PFSK-1 (cell line): ENCODE measurements at regions not wholly inside any gene's neighbourhood (a gene's known extent, or its start where the extent isn't known, plus 50 kb on each side); places are given as distances from the start of the nearest gene placed in this dataset.

Experiments
- FOXP2 ChIP-seq: optimal IDR thresholded peaks from 2 replicates; pipeline ENCODE3; 2011; ENCODE audit warnings: borderline replicate concordance, control low read depth, inconsistent platforms; ENCODE audit not compliant: insufficient read depth; ENCODE audit errors: extremely low read length, extremely low read depth
- POLR2AphosphoS5 ChIP-seq: IDR thresholded peaks from 2 replicates; pipeline ENCODE4 v1.6.1; 2012; ENCODE audit warnings: low read depth, mild to moderate bottlenecking, control low read depth, low read length, moderate library complexity
- SIN3A ChIP-seq: IDR thresholded peaks from 2 replicates; pipeline ENCODE4 v1.6.1; 2012; ENCODE audit warnings: mild to moderate bottlenecking, low read length, moderate library complexity, borderline replicate concordance; ENCODE audit not compliant: insufficient read depth
- TAF1 ChIP-seq: IDR thresholded peaks from 2 replicates; pipeline ENCODE4 v1.6.1; 2012; ENCODE audit warnings: low read length, control low read depth, borderline replicate concordance; ENCODE audit not compliant: insufficient read depth
- TF ChIP-seq, protein P1 (sequence below), 2 experiments: IDR thresholded peaks; 2 replicates each; pipeline versions ENCODE4 v1.6.1 to v1.8.0; 2011 to 2012; ENCODE audit warnings: low read depth in 2 of 2, low read length in 2 of 2, control low read depth in 1 of 2, inconsistent platforms in 1 of 2, mild to moderate bottlenecking in 1 of 2, moderate library complexity in 1 of 2; ENCODE audit not compliant: insufficient read depth in 1 of 2

DNA sequence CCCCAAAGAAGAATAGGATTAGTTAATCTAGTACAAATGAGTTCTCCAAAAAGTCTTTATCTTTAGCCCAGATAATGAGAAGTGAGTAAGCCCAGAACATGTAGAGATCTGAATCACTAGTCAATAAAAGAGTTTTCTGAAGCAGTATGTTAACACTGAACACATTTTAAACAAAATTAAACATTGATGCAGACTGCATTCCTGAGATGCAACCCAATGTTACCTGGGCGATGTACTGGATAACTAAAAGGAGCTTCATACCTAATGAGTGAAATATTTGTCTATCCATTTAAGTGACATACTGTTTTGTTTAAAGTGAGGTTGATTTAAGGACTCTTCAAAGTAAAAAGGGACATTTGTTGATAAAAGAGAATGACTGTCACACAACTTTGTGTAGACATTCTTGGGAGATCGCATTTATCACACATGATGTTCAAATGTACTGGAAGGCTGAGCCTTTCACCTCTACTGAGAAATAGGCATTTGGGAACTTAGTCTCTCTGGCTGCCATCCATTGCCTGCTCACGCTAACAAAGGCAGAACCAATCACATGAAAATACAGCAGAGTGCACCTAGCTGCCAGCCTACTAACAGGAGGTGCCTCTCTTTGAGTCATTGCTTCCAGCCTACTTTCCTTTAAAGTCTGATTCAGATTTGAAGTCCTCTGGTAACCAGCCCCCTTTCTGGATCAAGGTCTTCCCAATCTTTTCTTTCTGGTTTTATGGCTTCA, 287.7 kb downstream of the BTG1 start:
- TF ChIP-seq, protein P1, sequence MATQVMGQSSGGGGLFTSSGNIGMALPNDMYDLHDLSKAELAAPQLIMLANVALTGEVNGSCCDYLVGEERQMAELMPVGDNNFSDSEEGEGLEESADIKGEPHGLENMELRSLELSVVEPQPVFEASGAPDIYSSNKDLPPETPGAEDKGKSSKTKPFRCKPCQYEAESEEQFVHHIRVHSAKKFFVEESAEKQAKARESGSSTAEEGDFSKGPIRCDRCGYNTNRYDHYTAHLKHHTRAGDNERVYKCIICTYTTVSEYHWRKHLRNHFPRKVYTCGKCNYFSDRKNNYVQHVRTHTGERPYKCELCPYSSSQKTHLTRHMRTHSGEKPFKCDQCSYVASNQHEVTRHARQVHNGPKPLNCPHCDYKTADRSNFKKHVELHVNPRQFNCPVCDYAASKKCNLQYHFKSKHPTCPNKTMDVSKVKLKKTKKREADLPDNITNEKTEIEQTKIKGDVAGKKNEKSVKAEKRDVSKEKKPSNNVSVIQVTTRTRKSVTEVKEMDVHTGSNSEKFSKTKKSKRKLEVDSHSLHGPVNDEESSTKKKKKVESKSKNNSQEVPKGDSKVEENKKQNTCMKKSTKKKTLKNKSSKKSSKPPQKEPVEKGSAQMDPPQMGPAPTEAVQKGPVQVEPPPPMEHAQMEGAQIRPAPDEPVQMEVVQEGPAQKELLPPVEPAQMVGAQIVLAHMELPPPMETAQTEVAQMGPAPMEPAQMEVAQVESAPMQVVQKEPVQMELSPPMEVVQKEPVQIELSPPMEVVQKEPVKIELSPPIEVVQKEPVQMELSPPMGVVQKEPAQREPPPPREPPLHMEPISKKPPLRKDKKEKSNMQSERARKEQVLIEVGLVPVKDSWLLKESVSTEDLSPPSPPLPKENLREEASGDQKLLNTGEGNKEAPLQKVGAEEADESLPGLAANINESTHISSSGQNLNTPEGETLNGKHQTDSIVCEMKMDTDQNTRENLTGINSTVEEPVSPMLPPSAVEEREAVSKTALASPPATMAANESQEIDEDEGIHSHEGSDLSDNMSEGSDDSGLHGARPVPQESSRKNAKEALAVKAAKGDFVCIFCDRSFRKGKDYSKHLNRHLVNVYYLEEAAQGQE (IDR thresholded peaks at IDR 0.05; ENCODE audit: insufficient read depth in 1 of 2, low read depth in 2 of 2, low read length in 2 of 2), result no peak
- TF ChIP-seq TAF1 (no peak), POLR2AphosphoS5 (no peak)

DNA sequence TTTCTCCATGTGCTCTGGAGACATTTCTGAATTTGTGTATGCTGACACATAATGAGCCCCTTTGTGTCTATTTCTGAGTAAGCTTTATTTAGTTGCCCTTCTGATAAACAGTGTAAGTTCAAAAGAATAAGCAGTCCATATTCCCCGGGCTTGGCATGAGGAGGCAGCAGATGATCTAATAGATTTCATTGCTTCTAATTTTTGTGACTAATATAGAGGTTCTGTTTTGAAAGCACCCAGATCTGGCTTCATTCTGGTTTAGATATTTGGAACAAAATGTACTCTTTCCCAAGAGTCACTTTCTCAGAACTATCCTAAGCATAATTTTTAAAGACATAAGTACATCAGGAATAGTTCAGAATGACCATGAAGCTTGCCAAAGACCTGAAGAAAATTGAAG, 290.9 kb downstream of the BTG1 start:
- TF ChIP-seq TAF1, result no peak
- no peak for TF ChIP-seq POLR2AphosphoS5
- TF ChIP-seq FOXP2, result no peak
- TF ChIP-seq, protein P1 (IDR thresholded peaks at IDR 0.05; ENCODE audit: insufficient read depth in 1 of 2, low read depth in 2 of 2, low read length in 2 of 2), result no peak

DNA sequence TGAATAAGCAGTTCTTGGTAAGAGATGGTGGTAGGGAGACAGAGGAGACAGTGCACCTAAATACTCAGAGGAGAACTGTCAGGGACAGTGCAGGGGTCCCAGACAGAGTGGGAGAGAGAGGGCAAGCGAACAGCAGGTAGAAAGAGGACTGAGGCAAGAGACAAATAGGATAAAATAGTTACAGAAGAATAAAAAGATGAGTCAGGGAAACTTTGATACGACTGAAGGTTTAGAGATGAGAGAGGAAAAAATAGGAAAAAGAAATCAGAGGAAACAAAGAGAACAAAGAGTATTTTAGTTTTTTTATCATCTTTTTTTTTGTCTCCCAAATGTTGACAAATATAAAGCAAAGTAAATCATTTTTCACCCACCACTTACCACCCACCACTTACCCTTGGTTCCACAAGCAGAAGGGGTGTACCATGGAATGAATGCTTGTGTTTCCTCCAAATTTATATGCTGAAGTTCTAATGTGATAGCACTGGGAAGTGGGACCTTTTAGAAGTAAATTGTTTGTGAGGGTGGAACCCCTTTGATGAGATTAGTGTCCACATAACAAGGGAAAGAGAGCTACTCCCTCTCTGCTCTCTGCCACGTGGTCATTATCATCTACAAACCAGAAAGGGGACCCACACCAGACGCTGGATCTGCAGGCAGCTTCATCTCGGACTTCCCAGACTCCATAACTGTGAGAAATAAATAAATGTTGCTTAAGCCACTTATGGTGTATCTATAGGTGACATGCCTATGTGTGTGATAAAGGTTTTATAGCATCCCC, 292.1 kb downstream of the BTG1 start:
- TF ChIP-seq FOXP2, result no peak
- no peak for TF ChIP-seq SIN3A
- TF ChIP-seq POLR2AphosphoS5, result no peak

DNA sequence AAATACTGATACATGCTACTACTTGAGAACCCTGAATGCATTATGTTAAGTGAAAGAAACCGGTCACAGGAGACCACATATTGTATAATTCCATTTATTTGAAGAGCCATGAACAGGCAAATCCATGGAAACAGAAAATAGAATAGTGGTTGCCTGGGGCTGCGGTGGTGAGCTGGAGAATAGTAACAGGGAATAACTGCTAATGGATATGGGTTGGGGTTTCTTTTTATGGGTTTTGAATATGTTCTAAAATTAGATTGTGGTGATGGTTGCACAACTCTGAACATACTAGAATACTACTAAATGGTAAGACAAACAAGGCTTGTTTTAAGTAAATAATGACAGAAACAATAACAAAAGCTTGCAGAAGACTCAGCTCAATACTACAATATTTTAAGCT, 293.0 kb downstream of the BTG1 start:
- TF ChIP-seq SIN3A (no peak), TAF1 (no peak), FOXP2 (no peak), POLR2AphosphoS5 (no peak)
- TF ChIP-seq, protein P1 (IDR thresholded peaks at IDR 0.05; ENCODE audit: insufficient read depth in 1 of 2, low read depth in 2 of 2, low read length in 2 of 2), result no peak

DNA sequence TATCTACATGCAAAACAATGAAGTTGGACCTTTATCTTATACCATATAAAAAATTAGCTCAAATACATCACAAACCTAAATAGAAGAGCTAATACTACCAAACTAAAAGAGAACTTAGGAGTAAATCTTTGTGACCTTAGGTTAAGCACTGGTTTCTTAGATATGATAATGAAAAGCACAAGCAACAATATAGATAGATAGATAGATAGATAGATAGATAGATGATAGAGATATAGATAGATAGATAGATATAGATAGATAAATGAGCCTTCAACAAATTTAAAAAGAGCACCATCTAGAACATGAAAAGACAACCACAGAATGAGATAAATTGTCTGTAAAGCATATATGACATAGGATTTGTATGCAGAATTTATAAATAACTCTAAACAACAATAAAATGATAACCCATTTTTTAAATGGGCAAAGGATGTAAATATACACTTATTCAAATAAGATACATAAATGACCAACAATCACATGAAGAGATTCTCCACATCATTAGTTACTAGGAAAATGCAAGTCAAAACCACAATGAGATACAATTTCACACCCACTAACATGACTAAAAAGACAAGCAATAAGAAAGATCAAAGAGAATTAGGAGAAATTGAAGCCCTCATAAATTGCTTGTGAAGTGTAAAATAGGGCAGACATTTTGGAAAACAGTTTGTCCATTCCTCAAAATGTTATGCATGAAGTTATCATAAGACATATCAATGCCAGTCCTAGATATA, 293.7 kb downstream of the BTG1 start:
- TF ChIP-seq FOXP2 (no peak), SIN3A (no peak), TAF1 (no peak), POLR2AphosphoS5 (no peak)
- TF ChIP-seq, protein P1 (IDR thresholded peaks at IDR 0.05; ENCODE audit: insufficient read depth in 1 of 2, low read depth in 2 of 2, low read length in 2 of 2), result no peak
